ENCODE measurements at regions not wholly inside any gene's neighbourhood (a gene's known extent, or its start where the extent isn't known, plus 50 kb on each side); places are given as distances from the start of the nearest gene placed in this dataset.

DNA sequence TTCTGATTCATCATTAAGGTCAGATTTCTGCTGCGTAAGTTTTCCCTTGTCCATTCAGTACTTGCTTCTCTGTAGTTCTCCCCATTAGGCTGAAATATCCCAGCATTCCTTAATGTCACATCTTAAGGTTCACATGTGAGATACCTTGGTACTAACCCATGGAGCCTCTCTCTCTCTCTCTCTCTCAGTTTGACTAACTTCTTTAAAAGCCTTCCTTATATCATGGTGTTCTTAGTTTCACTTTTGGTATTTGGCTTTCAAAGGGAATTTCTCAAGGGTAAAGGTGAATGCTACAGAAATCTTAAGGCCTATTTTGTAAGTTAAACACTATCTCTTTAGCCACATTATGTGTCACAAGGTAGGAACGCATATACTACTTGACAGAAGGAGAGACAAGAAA lies 427.3 kb upstream of the ZNF717 start:
- no peaks in the 10 kb centered on the region for H3K4me1 ChIP-seq (ENCODE audit: control insufficient read depth, insufficient read depth, low read length)
- no peak overlapping the region for H3K4me3 ChIP-seq (ENCODE audit: low read length)
- H3K36me3 ChIP-seq (ENCODE audit: insufficient read depth, low read length): no peaks in the 10 kb centered on the region
- H3K27me3 ChIP-seq (ENCODE audit: control insufficient read depth, insufficient read depth, low read length): no peaks in the 10 kb centered on the region
- H3K4me2 ChIP-seq (ENCODE audit: low read length): no peak overlapping the region
- H3K9me3 ChIP-seq (replicated peaks; ENCODE audit: low read length): no peaks in the 10 kb centered on the region
- H3K9ac ChIP-seq (ENCODE audit: low read depth, low read length): no peak overlapping the region

DNA sequence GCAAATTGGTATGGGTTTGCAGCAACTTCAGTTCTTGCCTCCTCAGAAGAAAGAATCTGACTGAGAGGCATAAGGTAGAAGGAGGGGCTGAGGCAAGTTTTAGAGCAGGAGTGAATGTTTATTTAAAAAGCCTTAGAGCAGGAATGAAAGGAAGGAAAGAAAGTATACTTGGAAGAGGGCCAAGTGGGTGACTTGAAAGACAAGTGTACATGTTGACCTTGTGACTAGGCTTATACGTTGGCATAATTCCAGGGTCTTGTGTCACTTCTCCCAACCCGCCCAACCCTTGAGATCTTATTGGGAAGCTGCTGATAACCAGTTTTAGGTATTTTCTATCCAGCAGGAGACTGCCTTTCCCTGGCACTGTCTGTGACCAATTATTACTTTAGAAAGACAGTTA lies 436.9 kb upstream of the ZNF717 start:
- H3K27me3 ChIP-seq (ENCODE audit: control insufficient read depth, insufficient read depth, low read length): no peaks in the 10 kb centered on the region
- H3K4me2 ChIP-seq (ENCODE audit: low read length): no peak overlapping the region
- H3K9me3 ChIP-seq (replicated peaks; ENCODE audit: low read length): peaks cover 3% of the 10 kb centered on the region
- no peaks in the 10 kb centered on the region for H3K4me1 ChIP-seq (ENCODE audit: control insufficient read depth, insufficient read depth, low read length)
- H3K36me3 ChIP-seq (ENCODE audit: insufficient read depth, low read length): no peaks in the 10 kb centered on the region
- no peak overlapping the region for H3K9ac ChIP-seq (ENCODE audit: low read depth, low read length)
- H3K4me3 ChIP-seq (ENCODE audit: low read length): no peak overlapping the region

DNA sequence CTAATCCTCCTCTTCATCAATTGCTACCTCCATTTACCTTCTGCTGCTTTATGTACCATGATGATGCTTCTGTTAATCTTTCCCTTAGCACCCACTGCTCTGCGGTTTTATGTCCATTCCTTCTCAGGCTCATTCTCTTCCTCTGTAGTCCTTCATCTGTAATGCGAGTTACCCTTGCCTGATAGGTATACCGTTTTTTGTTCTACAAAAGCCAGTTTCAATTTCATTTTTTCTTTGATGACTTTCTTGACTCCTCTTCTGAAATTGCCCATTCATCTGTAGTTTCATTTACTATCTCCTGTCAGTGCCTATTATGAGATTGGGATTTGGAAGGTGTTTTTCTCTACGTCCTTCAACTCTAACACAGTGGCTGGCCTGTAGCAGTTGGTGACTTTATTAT lies 445.9 kb upstream of the ZNF717 start:
- Histone ChIP-seq H3K4me1 (ENCODE audit: control insufficient read depth, insufficient read depth, low read length) (no peaks in the 10 kb centered on the region), H3K9me3 (replicated peaks; ENCODE audit: low read length) (peaks cover 5% of the 10 kb centered on the region), H3K27me3 (ENCODE audit: control insufficient read depth, insufficient read depth, low read length) (no peaks in the 10 kb centered on the region), H3K4me3 (ENCODE audit: low read length) (no peak overlapping the region), H3K9ac (ENCODE audit: low read depth, low read length) (no peak overlapping the region), H3K36me3 (ENCODE audit: insufficient read depth, low read length) (no peaks in the 10 kb centered on the region), H3K4me2 (ENCODE audit: low read length) (no peak overlapping the region)

DNA sequence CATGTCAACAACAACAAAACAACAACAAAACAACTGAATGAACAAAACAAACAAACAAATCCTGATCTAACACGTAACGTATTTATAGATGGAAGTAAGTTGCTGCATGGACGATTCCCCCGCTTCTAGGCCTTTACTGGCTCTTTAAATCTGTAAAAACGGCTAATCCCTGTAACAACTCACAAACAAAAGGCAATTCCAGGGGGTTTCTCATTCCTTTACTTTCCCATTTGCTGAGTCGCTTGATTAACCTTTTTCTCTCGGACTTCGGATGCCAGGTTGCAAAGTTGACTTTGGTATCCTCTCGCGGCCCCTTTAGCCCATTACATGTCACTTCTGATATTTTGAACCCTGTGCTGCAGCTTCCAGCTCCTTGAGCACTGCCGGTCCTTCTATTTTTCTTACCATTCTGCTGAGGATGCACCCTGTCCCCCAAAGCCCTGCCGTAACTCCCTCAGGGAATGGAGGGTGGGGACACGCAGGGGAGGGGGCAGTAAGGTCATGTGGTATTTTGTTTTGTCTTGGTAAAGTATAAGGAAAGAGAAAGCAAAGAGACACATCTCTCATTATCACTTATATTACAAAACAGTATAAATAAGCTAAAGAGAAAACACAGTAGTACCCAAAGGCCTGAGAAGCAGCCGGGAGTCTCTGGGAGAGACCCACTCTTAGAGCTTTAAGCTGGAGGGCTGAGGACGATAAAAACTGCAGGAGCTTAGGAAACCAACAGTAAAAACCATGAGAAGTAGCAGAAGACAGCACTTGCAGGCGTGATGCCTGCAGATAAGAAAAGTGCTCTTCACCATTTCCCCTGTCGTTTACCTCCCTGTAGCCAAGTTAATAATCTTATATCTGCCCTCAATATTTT lies 457.8 kb upstream of the ZNF717 start:
- no peak overlapping the region for H3K9ac ChIP-seq (ENCODE audit: low read depth, low read length)
- no peaks in the 10 kb centered on the region for H3K27me3 ChIP-seq (ENCODE audit: control insufficient read depth, insufficient read depth, low read length)
- no peaks in the 10 kb centered on the region for H3K4me1 ChIP-seq (ENCODE audit: control insufficient read depth, insufficient read depth, low read length)
- H3K9me3 ChIP-seq (replicated peaks; ENCODE audit: low read length): peaks cover 3% of the 10 kb centered on the region
- no peak overlapping the region for H3K4me3 ChIP-seq (ENCODE audit: low read length)
- no peak overlapping the region for H3K4me2 ChIP-seq (ENCODE audit: low read length)
- H3K36me3 ChIP-seq (ENCODE audit: insufficient read depth, low read length): no peaks in the 10 kb centered on the region

DNA sequence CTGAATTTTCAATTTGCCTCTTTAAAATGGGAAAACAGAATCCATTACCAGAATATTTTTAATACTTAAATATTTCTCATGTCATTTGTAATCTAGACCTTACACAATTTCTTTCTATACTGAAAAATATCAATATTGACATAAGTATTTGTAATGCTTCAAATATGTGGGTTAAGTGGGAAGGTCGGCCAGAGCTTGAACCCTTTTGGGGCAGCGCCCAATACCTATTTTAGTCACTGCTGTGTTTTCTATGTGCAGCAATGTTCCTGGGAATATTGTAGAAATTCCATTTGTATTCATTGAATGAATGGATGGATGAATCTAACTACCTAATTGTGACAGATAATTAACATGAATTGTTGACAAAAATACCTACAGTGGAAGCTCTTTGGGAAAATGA lies 459.7 kb upstream of the ZNF717 start:
- H3K4me2 ChIP-seq (ENCODE audit: low read length): no peak overlapping the region
- H3K36me3 ChIP-seq (ENCODE audit: insufficient read depth, low read length): no peaks in the 10 kb centered on the region
- H3K4me3 ChIP-seq (ENCODE audit: low read length): no peak overlapping the region
- H3K9ac ChIP-seq (ENCODE audit: low read depth, low read length): no peak overlapping the region
- no peaks in the 10 kb centered on the region for H3K27me3 ChIP-seq (ENCODE audit: control insufficient read depth, insufficient read depth, low read length)
- H3K9me3 ChIP-seq (replicated peaks; ENCODE audit: low read length): no peaks in the 10 kb centered on the region
- H3K4me1 ChIP-seq (ENCODE audit: control insufficient read depth, insufficient read depth, low read length): no peaks in the 10 kb centered on the region

DNA sequence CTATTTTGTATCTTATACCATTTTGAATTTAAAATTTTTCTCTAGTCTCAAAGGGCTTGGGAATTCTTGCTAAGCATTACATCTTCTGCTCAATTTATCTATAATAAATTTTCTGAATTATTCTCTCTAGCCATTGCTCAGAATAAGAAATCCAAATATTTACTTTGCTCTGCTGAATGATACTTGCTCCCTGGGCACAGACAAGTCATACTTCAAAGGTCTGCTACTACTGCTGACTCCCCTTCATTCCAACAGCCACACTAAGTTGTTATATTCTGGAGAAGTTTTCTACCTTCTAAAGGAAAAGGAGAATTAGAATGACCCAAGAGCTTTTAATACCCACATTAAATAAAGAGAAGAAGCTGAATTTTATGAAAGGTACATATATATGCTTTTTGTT lies 460.3 kb upstream of the ZNF717 start:
- no peak overlapping the region for H3K9ac ChIP-seq (ENCODE audit: low read depth, low read length)
- H3K9me3 ChIP-seq (replicated peaks; ENCODE audit: low read length): no peaks in the 10 kb centered on the region
- no peak overlapping the region for H3K4me2 ChIP-seq (ENCODE audit: low read length)
- H3K4me3 ChIP-seq (ENCODE audit: low read length): no peak overlapping the region
- H3K27me3 ChIP-seq (ENCODE audit: control insufficient read depth, insufficient read depth, low read length): no peaks in the 10 kb centered on the region
- H3K4me1 ChIP-seq (ENCODE audit: control insufficient read depth, insufficient read depth, low read length): no peaks in the 10 kb centered on the region
- H3K36me3 ChIP-seq (ENCODE audit: insufficient read depth, low read length): no peaks in the 10 kb centered on the region

DNA sequence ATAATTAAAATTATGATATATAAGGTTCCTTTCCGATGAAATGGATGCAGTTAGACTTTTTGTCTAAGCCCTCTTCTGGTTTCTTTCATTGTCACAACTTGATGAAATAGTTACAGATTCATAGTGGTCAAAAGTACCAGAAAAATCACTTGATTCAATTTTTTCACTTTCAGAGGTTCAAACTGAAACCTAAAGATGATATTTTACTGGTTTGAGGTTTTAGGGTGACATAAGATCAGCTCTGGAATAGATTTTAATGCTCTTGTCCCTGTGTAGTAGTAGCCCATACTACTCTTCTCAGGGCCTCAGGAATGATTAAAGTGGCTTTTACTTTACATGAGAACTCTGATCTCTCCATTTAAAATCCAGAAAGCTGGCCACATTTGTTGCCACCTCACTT lies 479.1 kb upstream of the ZNF717 start:
- Histone ChIP-seq H3K4me1 (ENCODE audit: control insufficient read depth, insufficient read depth, low read length) (no peaks in the 10 kb centered on the region), H3K9me3 (replicated peaks; ENCODE audit: low read length) (no peaks in the 10 kb centered on the region), H3K9ac (ENCODE audit: low read depth, low read length) (no peak overlapping the region), H3K4me3 (ENCODE audit: low read length) (no peak overlapping the region), H3K36me3 (ENCODE audit: insufficient read depth, low read length) (no peaks in the 10 kb centered on the region), H3K4me2 (ENCODE audit: low read length) (no peak overlapping the region), H3K27me3 (ENCODE audit: control insufficient read depth, insufficient read depth, low read length) (no peaks in the 10 kb centered on the region)

DNA sequence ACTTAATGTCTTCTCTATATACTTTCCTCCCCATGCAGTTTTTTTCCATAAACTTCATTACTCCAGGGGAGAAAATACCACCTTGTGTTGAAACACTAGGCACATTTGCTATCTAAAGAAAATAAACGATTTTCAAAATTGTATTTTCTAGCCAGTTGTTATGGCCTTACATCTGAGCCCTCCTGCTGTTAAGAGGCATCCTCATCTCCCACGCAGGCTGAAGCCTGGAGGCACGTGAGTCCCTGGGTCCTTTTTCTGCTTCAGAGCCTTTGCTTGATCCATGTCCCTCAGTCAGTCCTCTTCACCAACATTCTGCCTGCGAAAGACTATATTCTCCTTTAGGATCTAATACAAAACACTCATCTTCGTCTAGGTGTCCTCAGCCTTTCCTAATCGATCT lies 479.6 kb upstream of the ZNF717 start:
- H3K4me1 ChIP-seq (ENCODE audit: control insufficient read depth, insufficient read depth, low read length): no peaks in the 10 kb centered on the region
- H3K4me2 ChIP-seq (ENCODE audit: low read length): no peak overlapping the region
- H3K9me3 ChIP-seq (replicated peaks; ENCODE audit: low read length): no peaks in the 10 kb centered on the region
- no peaks in the 10 kb centered on the region for H3K27me3 ChIP-seq (ENCODE audit: control insufficient read depth, insufficient read depth, low read length)
- no peak overlapping the region for H3K4me3 ChIP-seq (ENCODE audit: low read length)
- H3K36me3 ChIP-seq (ENCODE audit: insufficient read depth, low read length): no peaks in the 10 kb centered on the region
- H3K9ac ChIP-seq (ENCODE audit: low read depth, low read length): no peak overlapping the region

DNA sequence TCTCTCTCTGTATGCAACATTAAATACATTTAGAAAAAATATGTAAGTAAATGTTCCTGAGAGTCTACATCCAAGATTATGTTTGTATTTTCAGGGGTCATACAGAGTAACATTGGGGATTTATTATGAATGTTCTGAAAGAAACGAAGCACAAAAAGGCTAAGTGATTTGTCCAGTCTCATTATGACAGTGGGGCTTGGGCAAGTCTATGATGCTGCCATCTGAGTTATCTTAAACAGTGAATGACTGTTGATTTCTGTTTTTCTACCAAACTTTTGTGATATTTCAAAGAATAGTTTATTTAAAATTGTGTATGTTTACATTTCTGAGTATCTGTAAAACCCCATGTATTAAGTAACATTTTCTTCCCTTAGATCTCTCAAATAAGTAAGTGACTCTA lies 481.2 kb upstream of the ZNF717 start:
- Histone ChIP-seq H3K4me2 (ENCODE audit: low read length) (no peak overlapping the region), H3K9ac (ENCODE audit: low read depth, low read length) (no peak overlapping the region), H3K4me1 (ENCODE audit: control insufficient read depth, insufficient read depth, low read length) (no peaks in the 10 kb centered on the region), H3K36me3 (ENCODE audit: insufficient read depth, low read length) (no peaks in the 10 kb centered on the region), H3K9me3 (replicated peaks; ENCODE audit: low read length) (no peaks in the 10 kb centered on the region), H3K4me3 (ENCODE audit: low read length) (no peak overlapping the region), H3K27me3 (ENCODE audit: control insufficient read depth, insufficient read depth, low read length) (no peaks in the 10 kb centered on the region)

DNA sequence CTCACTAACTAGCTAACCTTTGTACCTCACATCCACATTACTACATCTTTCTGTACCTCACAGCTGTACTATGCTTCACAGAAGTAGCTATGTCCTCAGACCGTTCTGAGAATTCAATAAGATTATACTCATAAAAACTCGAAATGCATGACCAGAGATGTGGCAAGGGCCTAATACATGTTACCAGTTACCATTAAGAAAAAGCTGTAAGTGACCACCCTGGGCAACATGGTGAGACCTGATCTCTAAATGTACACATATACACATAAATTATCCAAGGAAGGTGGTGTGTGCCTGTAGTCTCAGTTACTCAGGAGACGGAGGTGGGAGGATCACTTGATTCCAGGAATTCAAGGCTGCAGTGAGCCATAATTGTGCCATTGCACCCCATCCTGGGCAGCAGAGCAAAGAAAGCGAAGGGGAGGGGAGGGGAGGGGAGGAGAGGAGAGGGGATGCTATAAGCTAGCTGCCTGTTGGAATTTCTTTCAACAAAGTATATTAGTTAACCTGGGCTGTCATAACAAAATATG lies 482.6 kb upstream of the ZNF717 start:
- Histone ChIP-seq H3K4me1 (ENCODE audit: control insufficient read depth, insufficient read depth, low read length) (no peaks in the 10 kb centered on the region), H3K4me2 (ENCODE audit: low read length) (no peak overlapping the region), H3K36me3 (ENCODE audit: insufficient read depth, low read length) (no peaks in the 10 kb centered on the region), H3K4me3 (ENCODE audit: low read length) (no peak overlapping the region), H3K9me3 (replicated peaks; ENCODE audit: low read length) (no peaks in the 10 kb centered on the region), H3K27me3 (ENCODE audit: control insufficient read depth, insufficient read depth, low read length) (no peaks in the 10 kb centered on the region), H3K9ac (ENCODE audit: low read depth, low read length) (no peak overlapping the region)

DNA sequence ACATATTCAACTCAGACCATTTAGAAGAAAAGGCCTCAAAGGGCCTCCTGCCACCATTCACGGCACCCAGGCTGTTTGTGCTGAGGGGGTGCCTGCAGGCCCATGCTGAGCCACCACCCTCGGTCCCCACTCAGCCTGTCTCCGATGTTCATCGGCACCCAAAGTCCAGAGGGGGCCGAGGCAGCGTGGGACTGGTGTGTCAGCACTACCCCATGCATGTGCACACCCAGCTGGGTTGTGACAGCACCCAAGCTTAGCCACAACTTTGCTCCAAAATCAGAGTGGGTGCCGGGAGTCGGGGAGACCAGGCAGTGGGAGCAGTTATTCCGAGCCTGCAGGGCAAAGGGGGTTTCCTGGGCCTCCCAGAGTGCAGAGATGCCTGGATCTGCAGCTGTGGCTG lies 508.5 kb upstream of the ZNF717 start:
- H3K9ac ChIP-seq (ENCODE audit: low read depth, low read length): no peak overlapping the region
- H3K9me3 ChIP-seq (replicated peaks; ENCODE audit: low read length): peaks cover 2% of the 10 kb centered on the region
- no peak overlapping the region for H3K4me2 ChIP-seq (ENCODE audit: low read length)
- no peak overlapping the region for H3K4me3 ChIP-seq (ENCODE audit: low read length)
- no peaks in the 10 kb centered on the region for H3K36me3 ChIP-seq (ENCODE audit: insufficient read depth, low read length)
- no peaks in the 10 kb centered on the region for H3K4me1 ChIP-seq (ENCODE audit: control insufficient read depth, insufficient read depth, low read length)
- H3K27me3 ChIP-seq (ENCODE audit: control insufficient read depth, insufficient read depth, low read length): no peaks in the 10 kb centered on the region

DNA sequence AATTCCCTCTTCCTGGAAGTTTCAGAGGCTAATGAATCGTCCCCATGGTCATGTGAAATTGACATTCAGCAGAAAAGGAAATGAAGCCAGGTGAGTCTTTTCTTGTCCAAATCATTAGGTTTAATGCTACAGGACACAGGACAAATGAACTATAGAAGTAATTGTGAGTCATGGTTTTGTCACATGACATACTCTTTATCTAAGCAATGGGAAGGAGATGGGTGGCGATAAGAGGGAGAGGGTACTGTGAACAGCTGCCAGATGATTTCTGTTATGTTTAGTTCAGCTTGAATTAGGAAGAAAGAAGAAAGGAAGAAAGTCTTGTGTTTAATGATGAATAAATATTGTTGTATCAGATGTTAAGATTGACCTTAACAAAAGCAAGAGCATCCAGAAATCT lies 515.4 kb upstream of the ZNF717 start:
- no peaks in the 10 kb centered on the region for H3K27me3 ChIP-seq (ENCODE audit: control insufficient read depth, insufficient read depth, low read length)
- no peaks in the 10 kb centered on the region for H3K4me1 ChIP-seq (ENCODE audit: control insufficient read depth, insufficient read depth, low read length)
- no peaks in the 10 kb centered on the region for H3K36me3 ChIP-seq (ENCODE audit: insufficient read depth, low read length)
- H3K9me3 ChIP-seq (replicated peaks; ENCODE audit: low read length): peaks cover 8% of the 10 kb centered on the region
- H3K9ac ChIP-seq (ENCODE audit: low read depth, low read length): no peak overlapping the region
- no peak overlapping the region for H3K4me2 ChIP-seq (ENCODE audit: low read length)
- no peak overlapping the region for H3K4me3 ChIP-seq (ENCODE audit: low read length)
